DMS114 treated with DMSO at 0.1 percent for 48 hours (cell line): ENCODE measurements at regions not wholly inside any gene's neighbourhood (a gene's known extent, or its start where the extent isn't known, plus 50 kb on each side); places are given as distances from the start of the nearest gene placed in this dataset.
"Not testable (repeated sequence)": the region's sequence is repeated elsewhere in the genome, so short reads cannot be mapped to it uniquely, and the experiment has no call there.

ENCODE experiments used
- DNase-seq: peaks from one replicate; lab custom pipeline; 2025; ENCODE audit not compliant: unreplicated experiment; lab: John Stamatoyannopoulos, UW

DNA sequence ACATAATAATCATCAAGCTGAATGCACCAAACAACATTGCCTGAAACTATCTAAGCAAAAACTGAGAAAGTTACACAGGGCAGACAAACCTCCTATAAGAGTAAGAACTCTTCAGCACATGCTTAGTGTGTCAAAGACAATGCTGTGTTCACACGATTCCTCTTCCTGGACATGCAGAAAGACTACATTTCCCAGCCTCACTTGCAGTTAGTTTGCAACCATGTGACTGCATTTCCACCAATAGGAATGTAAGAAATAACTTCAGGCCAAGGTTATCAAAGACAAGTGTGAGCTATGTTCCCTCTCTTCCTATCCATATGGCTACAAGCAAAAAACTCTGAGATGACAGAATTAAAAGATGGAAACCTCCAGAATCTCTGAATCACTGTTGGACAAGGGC lies 109.8 kb downstream of the OTOP1 start:
- DNase-seq: not testable (repeated sequence)

DNA sequence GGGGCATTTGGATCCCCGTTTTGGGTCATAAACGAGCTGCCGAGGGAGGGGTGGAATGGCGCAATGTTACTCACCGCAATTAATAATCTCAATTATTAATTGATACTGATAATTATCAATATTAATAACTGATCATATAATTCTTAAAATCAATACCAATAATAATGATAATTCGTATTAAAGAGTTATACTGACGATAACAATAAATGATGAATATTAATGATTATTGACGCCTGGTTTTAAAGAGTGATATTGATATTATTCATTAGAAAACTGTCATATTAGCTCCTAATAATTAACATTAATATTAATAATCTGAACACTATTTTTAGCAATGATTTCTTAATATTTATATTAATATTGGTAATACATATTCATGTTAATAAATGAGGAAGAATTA lies 92.4 kb downstream of the OTOP1 start:
- not testable (repeated sequence) for DNase-seq

DNA sequence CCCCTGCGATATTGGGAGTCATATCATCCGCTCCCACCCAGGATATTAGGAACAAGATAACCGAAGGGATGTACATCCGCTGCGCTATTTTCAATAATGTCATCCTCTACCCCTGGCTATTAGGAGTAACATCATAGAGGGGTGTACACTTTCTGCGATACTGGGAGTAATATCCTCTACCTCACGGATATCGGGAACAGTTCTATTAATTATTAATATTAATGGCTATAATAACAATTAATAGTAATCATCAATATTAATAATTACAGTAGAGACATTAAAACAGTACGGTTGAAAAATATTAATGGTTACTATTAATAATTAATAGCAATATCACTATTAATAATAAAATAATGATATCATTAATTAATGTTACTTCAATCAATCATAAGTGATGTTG lies 90.1 kb downstream of the OTOP1 start:
- DNase-seq: not testable (repeated sequence)
